ENCODE measurements at regions not wholly inside any gene's neighbourhood (a gene's known extent, or its start where the extent isn't known, plus 50 kb on each side); places are given as distances from the start of the nearest gene placed in this dataset.

DNA sequence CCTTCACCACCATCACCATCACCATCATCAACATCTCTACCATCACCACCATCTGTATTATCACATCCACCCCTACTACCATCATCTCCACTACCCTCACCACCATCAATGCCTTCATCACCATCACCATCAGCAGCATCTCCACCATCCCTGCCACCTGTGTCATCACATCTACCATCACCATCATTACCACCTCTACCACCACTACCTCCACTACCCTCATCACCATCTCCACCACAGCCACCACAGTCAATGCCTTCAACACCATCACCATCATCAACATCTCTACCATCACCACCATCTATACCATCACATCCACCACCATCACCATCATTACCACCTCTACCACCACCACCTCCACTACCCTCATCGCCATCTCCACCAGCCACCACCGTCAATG is 196.7 kb downstream of the SHQ1 start:
- TF ChIP-seq, protein P1, sequence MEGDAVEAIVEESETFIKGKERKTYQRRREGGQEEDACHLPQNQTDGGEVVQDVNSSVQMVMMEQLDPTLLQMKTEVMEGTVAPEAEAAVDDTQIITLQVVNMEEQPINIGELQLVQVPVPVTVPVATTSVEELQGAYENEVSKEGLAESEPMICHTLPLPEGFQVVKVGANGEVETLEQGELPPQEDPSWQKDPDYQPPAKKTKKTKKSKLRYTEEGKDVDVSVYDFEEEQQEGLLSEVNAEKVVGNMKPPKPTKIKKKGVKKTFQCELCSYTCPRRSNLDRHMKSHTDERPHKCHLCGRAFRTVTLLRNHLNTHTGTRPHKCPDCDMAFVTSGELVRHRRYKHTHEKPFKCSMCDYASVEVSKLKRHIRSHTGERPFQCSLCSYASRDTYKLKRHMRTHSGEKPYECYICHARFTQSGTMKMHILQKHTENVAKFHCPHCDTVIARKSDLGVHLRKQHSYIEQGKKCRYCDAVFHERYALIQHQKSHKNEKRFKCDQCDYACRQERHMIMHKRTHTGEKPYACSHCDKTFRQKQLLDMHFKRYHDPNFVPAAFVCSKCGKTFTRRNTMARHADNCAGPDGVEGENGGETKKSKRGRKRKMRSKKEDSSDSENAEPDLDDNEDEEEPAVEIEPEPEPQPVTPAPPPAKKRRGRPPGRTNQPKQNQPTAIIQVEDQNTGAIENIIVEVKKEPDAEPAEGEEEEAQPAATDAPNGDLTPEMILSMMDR (IDR thresholded peaks at IDR 0.05; ENCODE audit: low read depth, low read length), result no peak
- TF ChIP-seq POLR2A (IDR thresholded peaks at IDR 0.05; ENCODE audit: extremely low read depth, insufficient read length) (no peak), MYC (IDR thresholded peaks at IDR 0.05; ENCODE audit: low read depth, low read length) (no peak)
